H1 (cell line): ENCODE measurements at regions not wholly inside any gene's neighbourhood (a gene's known extent, or its start where the extent isn't known, plus 50 kb on each side); places are given as distances from the start of the nearest gene placed in this dataset.

ENCODE experiments used
- CTCF ChIA-PET: fragments of 300-600 bp; sonication (Branson Sonifier 250); formaldehyde crosslinking; loops from one replicate; lab custom pipeline; 2021; ENCODE audit not compliant: partially characterized antibody; lab: Charles Lee
- POLR2A ChIA-PET: fragments of 300-600 bp; sonication (Branson Sonifier 250); formaldehyde crosslinking; loops from one replicate; lab custom pipeline; 2021; ENCODE audit warnings: inconsistent platforms; ENCODE audit not compliant: partially characterized antibody; lab: Charles Lee
- DNase-seq, 2 experiments: peaks; one replicate each; pipeline versions ENCODE4 v3.0.0 to v3.0.0-alpha.2; 2010 to 2022; ENCODE audit warnings: low spot score in 2 of 2, low read depth in 1 of 2, mixed read lengths in 1 of 2
- FAIRE-seq: peaks from 2 replicates; lab custom pipeline; 2011; peaks lifted over from hg19 to GRCh38; lab: Jason Lieb, UNC
- H2AFZ ChIP-seq: 2 replicates; pipeline ENCODE4 v1.8.1; 2012; ENCODE audit warnings: low read length, inconsistent platforms
- H2AK5ac ChIP-seq: 2 replicates; pipeline ENCODE4 v1.6.1; 2013; ENCODE audit warnings: low read depth, low read length
- H2BK120ac ChIP-seq: replicated peaks from 2 replicates; pipeline ENCODE3; 2013; ENCODE audit warnings: low read depth, low read length, inconsistent platforms
- H2BK12ac ChIP-seq: 2 replicates; pipeline ENCODE4 v1.6.1; 2013; ENCODE audit warnings: low read depth, low read length
- H2BK15ac ChIP-seq: 2 replicates; pipeline ENCODE4 v1.6.1; 2013; ENCODE audit warnings: low read length
- H2BK20ac ChIP-seq: 2 replicates; pipeline ENCODE4 v1.6.1; 2013; ENCODE audit warnings: low read length
- H2BK5ac ChIP-seq: 2 replicates; pipeline ENCODE4 v1.6.1; 2013; ENCODE audit warnings: low read depth, low read length
- H3K14ac ChIP-seq: 2 replicates; pipeline ENCODE4 v1.6.1; 2013; ENCODE audit warnings: inconsistent platforms; ENCODE audit not compliant: insufficient read length
- H3K18ac ChIP-seq: 2 replicates; pipeline ENCODE4 v1.6.1; 2013; ENCODE audit warnings: low read length; ENCODE audit errors: extremely low read depth
- H3K23ac ChIP-seq: 2 replicates; pipeline ENCODE4 v1.6.1; 2013; ENCODE audit warnings: inconsistent platforms; ENCODE audit not compliant: insufficient read length
- H3K23me2 ChIP-seq: 2 replicates; pipeline ENCODE4 v1.6.1; 2013; ENCODE audit warnings: low read depth, low read length
- H3K27ac ChIP-seq: 2 replicates; pipeline ENCODE4 v1.6.1; 2011; ENCODE audit warnings: low read depth, low read length, inconsistent platforms
- H3K27me3 ChIP-seq, 4 experiments: replicated peaks in 1 of 4; 1 replicate in 1 of 4; 2 replicates in 3 of 4; pipeline versions ENCODE4 v1.6.1 to v1.8.1; 2011 to 2013; ENCODE audit warnings: low read length in 3 of 4, mild to moderate bottlenecking in 3 of 4, inconsistent platforms in 2 of 4, mixed read lengths in 2 of 4, moderate library complexity in 1 of 4; ENCODE audit not compliant: control insufficient read depth in 3 of 4, insufficient read depth in 3 of 4; ENCODE audit errors: extremely low read depth in 1 of 4
- H3K36me3 ChIP-seq, 4 experiments: 2 replicates each; pipeline versions ENCODE4 v1.6.1 to v1.8.1; 2011 to 2013; ENCODE audit warnings: mild to moderate bottlenecking in 4 of 4, low read length in 3 of 4, moderate library complexity in 2 of 4, control low read depth in 1 of 4, inconsistent platforms in 1 of 4; ENCODE audit not compliant: insufficient read depth in 4 of 4, control insufficient read depth in 2 of 4
- H3K4ac ChIP-seq: replicated peaks from 2 replicates; pipeline ENCODE3; 2013; ENCODE audit warnings: low read length, low read depth, mixed read lengths, inconsistent platforms; ENCODE audit not compliant: insufficient read length
- H3K4me1 ChIP-seq, 4 experiments: replicated peaks in 1 of 4; 1 replicate in 1 of 4; 2 replicates in 3 of 4; pipeline versions ENCODE4 v1.6.1 to v1.8.1; 2011 to 2013; ENCODE audit warnings: low read length in 3 of 4, inconsistent platforms in 2 of 4, mixed read lengths in 1 of 4; ENCODE audit not compliant: insufficient read depth in 4 of 4, control insufficient read depth in 3 of 4
- H3K4me2 ChIP-seq, 2 experiments: 2 replicates each; pipeline versions ENCODE4 v1.6.1 to v1.8.1; 2011 to 2013; ENCODE audit warnings: low read depth in 2 of 2, low read length in 2 of 2, control low read depth in 1 of 2, inconsistent platforms in 1 of 2, mild to moderate bottlenecking in 1 of 2; ENCODE audit not compliant: insufficient read depth in 1 of 2
- H3K4me3 ChIP-seq, 4 experiments: fragments of 200-600, 300-600 bp in 1 of 4; sonication (generic), shearing (Covaris generic), sonication (Bioruptor Twin) in 1 of 4; 2 replicates each; pipeline versions ENCODE4 v1.5.1 to v1.8.1; 2011 to 2016; ENCODE audit warnings: low read length in 4 of 4, low read depth in 3 of 4, control low read depth in 2 of 4, inconsistent platforms in 2 of 4, mild to moderate bottlenecking in 2 of 4, mixed read lengths in 1 of 4, moderate library complexity in 1 of 4; ENCODE audit not compliant: insufficient read depth in 2 of 4; ENCODE audit errors: extremely low read depth in 1 of 4
- H3K56ac ChIP-seq: replicated peaks from 2 replicates; pipeline ENCODE3; 2013; ENCODE audit warnings: low read depth, mild to moderate bottlenecking, mixed read lengths, low read length, inconsistent platforms; ENCODE audit not compliant: insufficient read length
- H3K79me1 ChIP-seq: 2 replicates; pipeline ENCODE4 v1.6.1; 2013; ENCODE audit warnings: low read depth, low read length, control low read depth
- H3K79me2 ChIP-seq, 2 experiments: 2 replicates each; pipeline versions ENCODE4 v1.6.1 to v1.8.1; 2012 to 2013; ENCODE audit warnings: low read length in 2 of 2, mild to moderate bottlenecking in 2 of 2, inconsistent platforms in 1 of 2; ENCODE audit not compliant: insufficient read depth in 2 of 2, control insufficient read depth in 1 of 2
- H3K9ac ChIP-seq, 4 experiments: replicated peaks in 1 of 4; 1 replicate in 1 of 4; 2 replicates in 3 of 4; pipeline versions ENCODE4 v1.6.1 to v1.8.1; 2011 to 2013; ENCODE audit warnings: low read depth in 3 of 4, low read length in 3 of 4, control low read depth in 2 of 4, mild to moderate bottlenecking in 2 of 4, moderate library complexity in 2 of 4, inconsistent platforms in 1 of 4; ENCODE audit errors: extremely low read depth in 1 of 4
- H3K9me3 ChIP-seq, 2 experiments: 2 replicates each; pipeline versions ENCODE4 v1.6.1 to v1.8.1; 2012 to 2013; ENCODE audit warnings: mild to moderate bottlenecking in 2 of 2, moderate library complexity in 2 of 2, control low read depth in 1 of 2, inconsistent platforms in 1 of 2, low read depth in 1 of 2, low read length in 1 of 2, mixed read lengths in 1 of 2; ENCODE audit not compliant: insufficient read depth in 2 of 2
- H4K20me1 ChIP-seq, 2 experiments: replicated peaks in 1 of 2; 2 replicates each; pipeline versions ENCODE3 to v1.8.1; 2011 to 2013; ENCODE audit warnings: inconsistent platforms in 2 of 2, low read length in 2 of 2, mild to moderate bottlenecking in 1 of 2; ENCODE audit not compliant: insufficient read depth in 2 of 2, control insufficient read depth in 1 of 2
- H4K5ac ChIP-seq: 2 replicates; pipeline ENCODE4 v1.6.1; 2013; ENCODE audit warnings: low read length, low read depth, mixed read lengths, inconsistent platforms; ENCODE audit not compliant: insufficient read length
- H4K8ac ChIP-seq: 2 replicates; pipeline ENCODE4 v1.8.0; 2013; ENCODE audit warnings: mild to moderate bottlenecking, moderate library complexity, low read length, inconsistent platforms; ENCODE audit not compliant: insufficient read depth; ENCODE audit errors: extremely low read depth
- H4K91ac ChIP-seq: replicated peaks from 2 replicates; pipeline ENCODE3; 2013; ENCODE audit warnings: low read length, mixed read lengths, inconsistent platforms; ENCODE audit not compliant: insufficient read length
- EP300 ChIP-seq, 2 experiments: IDR thresholded peaks; 1 replicate in 1 of 2; 2 replicates in 1 of 2; pipeline ENCODE4 v1.6.1; 2011 to 2012; ENCODE audit warnings: low read depth in 2 of 2, low read length in 2 of 2, mild to moderate bottlenecking in 2 of 2, borderline replicate concordance in 1 of 2, inconsistent platforms in 1 of 2, moderate library complexity in 1 of 2
- FOSL1 ChIP-seq: IDR thresholded peaks from 2 replicates; pipeline ENCODE4 v1.6.1; 2011; ENCODE audit warnings: mild to moderate bottlenecking, low read depth, low read length, moderate library complexity; ENCODE audit not compliant: insufficient read depth
- GTF2F1 ChIP-seq: IDR thresholded peaks from 2 replicates; pipeline ENCODE4 v1.6.1; 2012; ENCODE audit warnings: low read depth, low read length, improper control_type of control experiment, borderline replicate concordance
- SAP30 ChIP-seq: fragments of 300-600 bp; sonication (generic); IDR thresholded peaks from 2 replicates; pipeline ENCODE4 v1.7.1; 2012; ENCODE audit warnings: low read length, moderate library complexity, mild to moderate bottlenecking, inconsistent platforms; ENCODE audit not compliant: insufficient read depth, insufficient replicate concordance
- TAF7 ChIP-seq: optimal IDR thresholded peaks from 2 replicates; pipeline ENCODE3; 2011; ENCODE audit warnings: low read depth, mild to moderate bottlenecking, inconsistent platforms, low read length, moderate library complexity, borderline replicate concordance
- YY1 ChIP-seq: IDR thresholded peaks from 2 replicates; pipeline ENCODE4 v1.6.1; 2011; ENCODE audit warnings: low read depth, mild to moderate bottlenecking, low read length
- WGBS, 2 experiments: shearing (Covaris generic) in 1 of 2; methylation state at CpG; one replicate each; pipeline versions ENCODE4 v1.1.6 to v1.1.7; 2013 to 2015; ENCODE audit warnings: low lambda C conversion rate in 2 of 2, mixed read lengths in 2 of 2, inconsistent platforms in 1 of 2, low coverage in 1 of 2, missing lambda C conversion rate in 1 of 2; ENCODE audit not compliant: insufficient replicate concordance in 2 of 2, insufficient coverage in 1 of 2, insufficient read length in 1 of 2; ENCODE audit errors: extremely low coverage in 1 of 2, missing lambda C conversion rate in 1 of 2; 5-methylcytosine and 5-hydroxymethylcytosine counted together

DNA sequence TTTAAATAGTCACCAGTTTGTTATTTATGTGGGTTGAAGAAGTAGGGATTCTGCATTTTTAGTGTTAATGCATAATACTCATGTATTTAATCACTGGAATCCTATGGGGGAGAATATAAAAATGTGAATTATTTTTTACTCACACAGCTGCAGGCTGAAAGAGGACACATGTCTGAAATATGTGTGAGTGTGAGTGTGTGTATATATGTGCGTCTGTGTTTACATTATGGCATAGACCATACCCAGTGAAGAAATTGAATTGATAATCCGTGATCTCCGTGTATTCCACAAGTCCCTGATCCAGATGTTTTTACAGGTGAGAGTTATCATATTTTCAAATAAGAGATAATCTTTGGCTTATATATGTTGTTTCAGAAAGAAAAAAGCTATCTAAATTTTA lies 225.3 kb downstream of the ICOS start:
- no peak overlapping the region for H3K4ac ChIP-seq
- no peak overlapping the region for H3K9ac ChIP-seq
- H3K79me2 ChIP-seq: no peaks in the 10 kb centered on the region
- POLR2A ChIA-PET: no interaction called here
- no peak overlapping the region for H2BK5ac ChIP-seq
- H4K5ac ChIP-seq: no peak overlapping the region
- no peak overlapping the region for H3K23ac ChIP-seq
- no peak for DNase-seq
- H4K8ac ChIP-seq: no peak overlapping the region
- FAIRE-seq: no peak
- CTCF ChIA-PET: interaction anchor here (0.6 to 2.0 kb wide), 5 partner anchors 9 to 25 kb away, joined by 3 to 13 read pairs (median 4); no protein-coding TSS in a partner anchor
- H3K4me3 ChIP-seq: no peak overlapping the region
- no peaks in the 10 kb centered on the region for H3K23me2 ChIP-seq
- no peak overlapping the region for H3K56ac ChIP-seq
- 90% methylated on average over 3 of the region's 3 CpGs; no CpG with 5 or more reads in 1 of the 2 experiments for WGBS, 2 experiments
- H3K14ac ChIP-seq: no peak overlapping the region
- no peak for TF ChIP-seq TAF7
- no peak for TF ChIP-seq GTF2F1
- no peak for TF ChIP-seq YY1
- TF ChIP-seq EP300 (IDR thresholded peaks at IDR 0.05; ENCODE audit: borderline replicate concordance in 1 of 2, low read depth in 2 of 2, low read length in 2 of 2): no peak
- no peak for TF ChIP-seq SAP30
- no peak for TF ChIP-seq FOSL1
- H4K91ac ChIP-seq: no peak overlapping the region
- H3K18ac ChIP-seq: no peak overlapping the region
- H3K36me3 ChIP-seq: no peaks in the 10 kb centered on the region; a peak in 1 of 8 replicates
- H2BK12ac ChIP-seq: no peak overlapping the region
- H2BK15ac ChIP-seq: no peak overlapping the region
- H3K4me2 ChIP-seq: no peak overlapping the region
- no peak overlapping the region for H2BK120ac ChIP-seq
- H2AK5ac ChIP-seq: no peak overlapping the region
- no peak overlapping the region for H3K27ac ChIP-seq
- no peaks in the 10 kb centered on the region for H3K27me3 ChIP-seq
- no peaks in the 10 kb centered on the region for H3K79me1 ChIP-seq
- H3K4me1 ChIP-seq: 0 out of 7 replicates have a peak, but pooled peaks cover 0 to 2% (median 0%) of the 10 kb centered on the region in 4 experiments
- H3K9me3 ChIP-seq: 0 out of 4 replicates have a peak, but pooled peaks cover 0 to 8% of the 10 kb centered on the region in 2 experiments
- H2AFZ ChIP-seq: no peak overlapping the region
- H2BK20ac ChIP-seq: no peak overlapping the region
- H4K20me1 ChIP-seq: no peaks in the 10 kb centered on the region
